Tibial nerve (tissue), 4 donors: ENCODE measurements at regions not wholly inside any gene's neighbourhood (a gene's known extent, or its start where the extent isn't known, plus 50 kb on each side); places are given as distances from the start of the nearest gene placed in this dataset.

Experiments used
- DNase-seq, 2 donors: peaks; one replicate each; pipeline ENCODE4 v3.0.0-alpha.2; 2019; ENCODE audit warnings: low spot score in 2 of 2
- H3K27ac ChIP-seq, 4 donors: fragments of 200-600 bp; sonication (generic) in 3 of 4; one replicate each; pipeline ENCODE4 v1.5.1; 2017 to 2019; ENCODE audit warnings: mild to moderate bottlenecking in 1 of 4
- H3K27me3 ChIP-seq, 2 donors: fragments of 200-600 bp; sonication (generic) in 1 of 2; one replicate each; pipeline versions ENCODE4 v1.5.1 to v1.6.0; 2017 to 2019
- H3K36me3 ChIP-seq, 3 donors: fragments of 200-600 bp; sonication (generic); one replicate each; pipeline ENCODE4 v1.5.1; 2018 to 2019
- H3K4me1 ChIP-seq, 4 donors: fragments of 200-600 bp; sonication (generic) in 3 of 4; one replicate each; pipeline ENCODE4 v1.5.1; 2017 to 2019
- H3K4me3 ChIP-seq, 4 donors: fragments of 200-600 bp; sonication (generic) in 3 of 4; one replicate each; pipeline ENCODE4 v1.5.1; 2017 to 2019; ENCODE audit warnings: mild to moderate bottlenecking in 1 of 4, moderate library complexity in 1 of 4
- H3K9me3 ChIP-seq, 4 donors: fragments of 200-600 bp; sonication (generic) in 3 of 4; one replicate each; pipeline ENCODE4 v1.5.1; 2017 to 2019
- CTCF ChIP-seq, 5 experiments: fragments of 200-600 bp in 3 of 5; fragments of 450-650 bp in 2 of 5; sonication (generic) in 3 of 5; IDR thresholded peaks; one replicate each; pipeline ENCODE4 v1.5.1; 2016 to 2019; ENCODE audit warnings: antibody characterized with exemption in 5 of 5, mild to moderate bottlenecking in 3 of 5, moderate library complexity in 2 of 5
- EP300 ChIP-seq, 2 donors: sonication (generic); formaldehyde crosslinking; IDR thresholded peaks; one replicate each; pipeline ENCODE4 v1.6.1; 2017; ENCODE audit warnings: antibody characterized with exemption in 2 of 2, mild to moderate bottlenecking in 1 of 2
- POLR2A ChIP-seq, 2 donors: fragments of 450-650 bp; IDR thresholded peaks; one replicate each; pipeline ENCODE4 v1.6.1; 2017; ENCODE audit warnings: antibody characterized with exemption in 2 of 2, mild to moderate bottlenecking in 2 of 2, moderate library complexity in 2 of 2
- whole genome bisulfite sequencing, 2 donors: methylation state at CpG; one replicate each; pipeline ENCODE4 v1.1.5; 2018; 5-methylcytosine and 5-hydroxymethylcytosine counted together

- Histone ChIP-seq H3K4me1 (no peaks in the 10 kb centered on the region), H3K36me3 (no peaks in the 10 kb centered on the region), H3K9me3 (peaks cover 0 to 29% (median 2%) of the 10 kb centered on the region in 4 donors), H3K27me3 (no peaks in the 10 kb centered on the region), H3K4me3 (no peak overlapping the region), H3K27ac (no peak overlapping the region)
- TF ChIP-seq POLR2A (IDR thresholded peaks at IDR 0.05) = no peak
- TF ChIP-seq CTCF (IDR thresholded peaks at IDR 0.05) = no peak
- no peak for TF ChIP-seq EP300 (IDR thresholded peaks at IDR 0.05)
- 62% methylated on average over 5 of the region's 5 CpGs for WGBS, 2 donors
- no peak for DNase-seq
Observed at GRCh38 chr3:157999246-157999645, 107.0 kb downstream of the SHOX2 start.

- DNase-seq = no peak
- TF ChIP-seq CTCF (IDR thresholded peaks at IDR 0.05) (no peak), POLR2A (IDR thresholded peaks at IDR 0.05) (no peak), EP300 (IDR thresholded peaks at IDR 0.05) (no peak)
- Histone ChIP-seq H3K9me3 (no peaks in the 10 kb centered on the region), H3K4me3 (no peak overlapping the region), H3K27me3 (no peaks in the 10 kb centered on the region), H3K27ac (no peak overlapping the region), H3K36me3 (no peaks in the 10 kb centered on the region), H3K4me1 (no peaks in the 10 kb centered on the region)
- WGBS, 2 donors = 46 to 54% methylated on average over 1 of the region's 1 CpG
Observed at GRCh38 chr3:157982359-157982758, 123.9 kb downstream of the SHOX2 start.

- no peaks in the 10 kb centered on the region for H3K9me3 ChIP-seq
- DNase-seq = no peak
- WGBS, 2 donors = 57 to 60% methylated on average over 3 of the region's 3 CpGs
- H3K27me3 ChIP-seq = no peaks in the 10 kb centered on the region
- no peak overlapping the region for H3K27ac ChIP-seq
- TF ChIP-seq CTCF (IDR thresholded peaks at IDR 0.05) = no peak
- TF ChIP-seq EP300 (IDR thresholded peaks at IDR 0.05) = no peak
- TF ChIP-seq POLR2A (IDR thresholded peaks at IDR 0.05) = no peak
- no peak overlapping the region for H3K4me3 ChIP-seq
- H3K4me1 ChIP-seq = no peaks in the 10 kb centered on the region
- H3K36me3 ChIP-seq = no peaks in the 10 kb centered on the region
Observed at GRCh38 chr3:157981819-157982218, 124.4 kb downstream of the SHOX2 start.

GRCh38 chr3:157979022-157979421, 127.2 kb downstream of the SHOX2 start:
- Histone ChIP-seq H3K9me3 (no peaks in the 10 kb centered on the region), H3K4me3 (no peak overlapping the region), H3K4me1 (no peaks in the 10 kb centered on the region), H3K36me3 (no peaks in the 10 kb centered on the region), H3K27ac (no peak overlapping the region), H3K27me3 (no peaks in the 10 kb centered on the region)
- WGBS, 2 donors = 89 to 97% methylated on average over 1 of the region's 1 CpG
- DNase-seq = no peak
- TF ChIP-seq EP300 (IDR thresholded peaks at IDR 0.05) (no peak), POLR2A (IDR thresholded peaks at IDR 0.05) (no peak), CTCF (IDR thresholded peaks at IDR 0.05) (no peak)

- WGBS, 2 donors = 68 to 80% methylated on average over 2 of the region's 2 CpGs
- H3K9me3 ChIP-seq = no peaks in the 10 kb centered on the region
- H3K4me3 ChIP-seq = no peak overlapping the region
- no peaks in the 10 kb centered on the region for H3K4me1 ChIP-seq
- H3K27ac ChIP-seq = no peak overlapping the region
- no peak for DNase-seq
- H3K36me3 ChIP-seq = no peaks in the 10 kb centered on the region
- H3K27me3 ChIP-seq = no peaks in the 10 kb centered on the region
- TF ChIP-seq CTCF (IDR thresholded peaks at IDR 0.05) (no peak), POLR2A (IDR thresholded peaks at IDR 0.05) (no peak), EP300 (IDR thresholded peaks at IDR 0.05) (no peak)
Observed at GRCh38 chr3:157961665-157962064, 144.6 kb downstream of the SHOX2 start.
